NT2/D1 (cell line): ENCODE measurements at regions not wholly inside any gene's neighbourhood (a gene's known extent, or its start where the extent isn't known, plus 50 kb on each side); places are given as distances from the start of the nearest gene placed in this dataset.

Source experiments
- DNase-seq: peaks from one replicate; pipeline ENCODE4 v3.0.0-alpha.2; 2011; ENCODE audit warnings: low read depth, low spot score
- H3K27me3 ChIP-seq: 2 replicates; pipeline ENCODE4 v1.6.0; 2011; ENCODE audit warnings: mild to moderate bottlenecking; ENCODE audit not compliant: insufficient read length, insufficient read depth
- H3K36me3 ChIP-seq: 2 replicates; pipeline ENCODE4 v1.6.1; 2011; ENCODE audit warnings: mild to moderate bottlenecking, low read length, mixed read lengths; ENCODE audit not compliant: insufficient read depth, insufficient read length
- H3K4me1 ChIP-seq: 2 replicates; pipeline ENCODE4 v1.5.1; 2011; ENCODE audit not compliant: insufficient read depth, insufficient read length
- H3K4me3 ChIP-seq: 2 replicates; pipeline ENCODE4 v1.5.1; 2011; ENCODE audit warnings: low read depth; ENCODE audit not compliant: insufficient read length
- H3K9ac ChIP-seq: 2 replicates; pipeline ENCODE4 v1.6.0; 2011; ENCODE audit warnings: low read depth; ENCODE audit not compliant: insufficient read length
- H3K9me3 ChIP-seq: 2 replicates; pipeline ENCODE4 v1.5.1; 2011; ENCODE audit warnings: mild to moderate bottlenecking, low read length; ENCODE audit not compliant: insufficient read depth
- SUZ12 ChIP-seq: IDR thresholded peaks from 2 replicates; pipeline ENCODE4 v1.6.1; 2011; ENCODE audit not compliant: insufficient read length, insufficient read depth; ENCODE audit errors: extremely low read depth
- YY1 ChIP-seq: IDR thresholded peaks from 2 replicates; pipeline ENCODE4 v1.6.1; 2011; ENCODE audit not compliant: insufficient read length, insufficient read depth
- ZNF274 ChIP-seq: IDR thresholded peaks from 2 replicates; pipeline ENCODE4 v1.6.1; 2011; ENCODE audit warnings: mild to moderate bottlenecking, low read depth, low read length

DNA sequence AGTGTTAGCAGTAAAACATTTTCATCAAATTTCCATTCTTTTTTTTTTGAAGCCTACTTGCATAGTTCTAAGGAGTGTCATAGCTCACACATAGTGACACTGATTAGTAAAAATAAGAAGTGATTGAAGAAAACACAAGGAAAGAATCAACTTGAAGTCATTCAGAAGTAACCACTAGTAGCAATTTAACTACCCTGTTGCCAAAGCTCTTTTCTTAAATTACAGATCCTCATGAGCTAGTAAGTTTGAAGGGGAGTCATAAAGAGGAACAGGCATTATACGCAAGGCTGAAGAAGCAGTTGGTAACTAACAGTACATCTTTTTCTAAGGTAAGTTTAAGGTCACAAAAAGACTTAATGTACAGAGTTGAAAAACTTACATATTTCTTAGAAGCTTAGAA lies 332.2 kb downstream of the CHRM3 start:
- no peak for TF ChIP-seq ZNF274
- TF ChIP-seq SUZ12: no peak
- no peak for TF ChIP-seq YY1
- Histone ChIP-seq H3K27me3 (no peaks in the 10 kb centered on the region), H3K4me1 (no peaks in the 10 kb centered on the region), H3K4me3 (no peak overlapping the region), H3K9ac (no peak overlapping the region), H3K9me3 (no peaks in the 10 kb centered on the region), H3K36me3 (no peaks in the 10 kb centered on the region)
- DNase-seq: no peak

DNA sequence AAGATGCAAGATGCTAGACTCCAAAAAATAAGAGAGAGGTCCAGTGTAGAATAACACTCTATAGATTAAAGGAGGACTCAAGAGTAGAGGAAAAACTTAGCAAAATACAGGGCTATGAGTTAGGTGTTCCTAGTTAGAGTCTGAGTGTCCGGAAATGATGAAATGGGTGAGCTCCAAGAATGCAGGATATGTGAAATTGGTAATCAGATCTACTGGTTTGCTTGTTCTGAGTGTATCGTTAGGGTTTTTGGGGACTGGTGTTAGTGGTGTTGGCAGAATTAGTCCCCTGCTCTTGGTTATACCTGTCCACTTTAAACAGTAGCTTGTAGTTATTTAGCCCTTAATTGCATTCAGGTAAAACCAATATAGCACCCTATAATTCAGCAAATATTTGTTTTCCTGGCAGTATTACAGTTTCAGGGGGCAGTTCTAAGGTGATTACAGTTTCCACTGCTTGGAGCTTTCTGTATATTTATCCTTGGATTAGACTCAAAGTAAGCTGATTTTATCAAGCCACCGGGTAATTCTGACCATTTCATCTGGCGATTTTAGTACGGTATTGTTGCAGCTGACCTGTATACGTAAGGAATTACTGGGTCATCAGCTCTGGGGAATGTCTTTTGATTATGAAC lies 332.7 kb downstream of the CHRM3 start:
- H3K27me3 ChIP-seq: no peaks in the 10 kb centered on the region
- H3K9ac ChIP-seq: no peak overlapping the region
- DNase-seq: no peak
- no peaks in the 10 kb centered on the region for H3K9me3 ChIP-seq
- no peaks in the 10 kb centered on the region for H3K4me1 ChIP-seq
- no peaks in the 10 kb centered on the region for H3K36me3 ChIP-seq
- no peak for TF ChIP-seq ZNF274
- no peak for TF ChIP-seq SUZ12
- TF ChIP-seq YY1: no peak
- no peak overlapping the region for H3K4me3 ChIP-seq

DNA sequence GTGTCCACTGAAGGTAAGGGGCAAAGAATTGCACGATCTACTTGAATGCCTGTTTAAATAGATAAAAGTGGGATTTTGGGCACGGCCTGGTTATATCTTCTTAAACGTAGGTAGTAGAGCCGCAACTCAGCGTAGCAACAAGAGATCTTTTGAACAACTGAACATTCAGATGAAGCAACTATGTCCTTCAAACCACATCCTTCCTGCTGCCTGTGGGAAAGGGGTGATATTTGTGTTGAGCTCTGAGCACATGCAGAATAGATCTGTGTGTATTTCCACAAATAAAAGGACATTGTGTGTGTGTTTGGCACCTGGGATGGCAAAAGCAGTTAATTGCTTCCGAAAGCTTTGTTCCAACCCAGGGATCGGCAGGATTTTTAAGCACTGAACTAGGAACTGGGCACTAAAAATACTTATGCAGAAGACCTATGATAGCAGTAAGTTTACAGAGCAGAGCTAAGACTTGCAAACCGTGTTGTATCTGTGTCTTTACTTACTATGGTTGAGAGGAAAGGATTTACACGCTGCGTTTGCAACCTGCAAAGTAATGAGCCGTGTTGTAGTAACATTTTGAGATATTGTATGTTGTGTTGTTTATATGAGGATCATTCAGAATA lies 333.4 kb downstream of the CHRM3 start:
- Histone ChIP-seq H3K36me3 (no peaks in the 10 kb centered on the region), H3K4me1 (no peaks in the 10 kb centered on the region), H3K4me3 (no peak overlapping the region), H3K27me3 (no peaks in the 10 kb centered on the region), H3K9me3 (no peaks in the 10 kb centered on the region), H3K9ac (no peak overlapping the region)
- DNase-seq: no peak
- TF ChIP-seq ZNF274 (no peak), SUZ12 (no peak), YY1 (no peak)

DNA sequence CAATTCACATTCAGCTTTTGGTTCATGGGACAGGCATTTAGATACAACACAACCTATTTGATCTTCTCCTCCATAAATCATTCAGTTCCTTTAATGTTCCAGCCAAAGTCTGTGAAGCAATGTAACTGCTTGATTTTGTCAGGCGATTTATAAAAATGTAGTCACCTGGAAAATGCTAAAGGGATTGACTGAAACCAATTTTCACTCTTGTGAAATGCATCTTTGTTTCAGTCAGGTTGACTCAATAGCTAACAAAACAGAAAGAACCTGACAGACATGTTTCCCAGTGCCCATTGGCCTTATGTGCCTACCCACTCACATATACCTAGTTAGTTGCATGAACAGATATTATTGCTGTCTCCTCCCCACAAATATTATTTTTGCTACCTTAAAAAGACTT lies 335.7 kb downstream of the CHRM3 start:
- TF ChIP-seq YY1 (no peak), ZNF274 (no peak), SUZ12 (no peak)
- H3K9ac ChIP-seq: no peak overlapping the region

DNA sequence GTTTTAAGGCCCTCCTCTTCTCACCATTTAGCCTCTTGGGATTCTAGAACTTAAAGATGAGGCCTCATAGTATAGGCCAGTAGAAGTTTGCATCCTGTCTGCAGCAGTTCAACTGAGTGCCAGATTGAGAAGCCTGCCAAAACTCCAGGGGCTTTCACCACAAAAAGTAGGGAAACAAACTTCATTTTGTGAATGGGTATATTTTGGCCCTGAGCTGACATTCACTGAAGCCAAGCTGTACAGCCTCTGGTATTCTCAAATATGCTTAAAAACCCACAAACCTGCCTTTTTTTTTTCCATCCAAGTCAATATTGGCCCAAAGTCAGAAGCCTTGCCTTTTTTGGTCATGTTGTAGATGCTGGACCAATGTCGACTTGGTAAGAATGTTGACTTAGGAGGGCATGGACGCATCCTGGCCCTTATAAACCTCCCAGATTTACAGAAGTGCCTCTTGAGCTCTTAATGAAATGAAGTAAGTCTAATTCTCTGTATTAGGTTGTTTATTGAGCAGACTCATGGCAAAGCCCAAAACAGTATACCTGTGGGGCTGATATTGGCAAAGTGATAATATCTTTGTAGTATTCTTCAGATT lies 337.5 kb downstream of the CHRM3 start:
- Histone ChIP-seq H3K4me1 (no peaks in the 10 kb centered on the region), H3K27me3 (no peaks in the 10 kb centered on the region), H3K9me3 (no peaks in the 10 kb centered on the region), H3K9ac (no peak overlapping the region), H3K36me3 (no peaks in the 10 kb centered on the region), H3K4me3 (no peak overlapping the region)
- DNase-seq: no peak
- TF ChIP-seq YY1 (no peak), SUZ12 (no peak), ZNF274 (no peak)

More for the DNA sequence above, 335.7 kb downstream of the CHRM3 start:
- Histone ChIP-seq H3K4me3 (no peak overlapping the region), H3K9me3 (no peaks in the 10 kb centered on the region), H3K36me3 (no peaks in the 10 kb centered on the region), H3K27me3 (no peaks in the 10 kb centered on the region), H3K4me1 (no peaks in the 10 kb centered on the region)
- DNase-seq: no peak

DNA sequence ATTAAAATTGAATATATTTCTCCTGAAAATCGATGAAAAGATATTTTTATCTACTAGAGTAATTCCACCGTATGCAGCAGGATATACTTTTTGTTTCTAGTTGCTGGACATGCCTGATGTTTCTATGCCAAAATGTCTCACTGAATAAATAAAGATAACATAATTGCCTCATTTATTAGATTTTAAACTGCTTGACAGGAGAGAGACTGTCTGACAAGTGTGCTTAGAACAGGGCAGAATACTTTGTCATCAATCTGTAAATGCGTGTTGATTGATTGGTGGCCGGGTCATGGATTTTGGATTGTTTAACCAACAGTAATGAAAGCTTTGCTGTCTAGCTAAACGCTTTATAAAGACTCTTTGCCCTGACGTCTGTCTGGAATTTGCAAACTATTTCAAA lies 339.0 kb downstream of the CHRM3 start:
- no peak for DNase-seq
- H3K9me3 ChIP-seq: no peaks in the 10 kb centered on the region
- no peak overlapping the region for H3K9ac ChIP-seq
- H3K27me3 ChIP-seq: no peaks in the 10 kb centered on the region
- TF ChIP-seq ZNF274 (no peak), SUZ12 (no peak), YY1 (no peak)
- no peaks in the 10 kb centered on the region for H3K36me3 ChIP-seq
- no peak overlapping the region for H3K4me3 ChIP-seq
- no peaks in the 10 kb centered on the region for H3K4me1 ChIP-seq

DNA sequence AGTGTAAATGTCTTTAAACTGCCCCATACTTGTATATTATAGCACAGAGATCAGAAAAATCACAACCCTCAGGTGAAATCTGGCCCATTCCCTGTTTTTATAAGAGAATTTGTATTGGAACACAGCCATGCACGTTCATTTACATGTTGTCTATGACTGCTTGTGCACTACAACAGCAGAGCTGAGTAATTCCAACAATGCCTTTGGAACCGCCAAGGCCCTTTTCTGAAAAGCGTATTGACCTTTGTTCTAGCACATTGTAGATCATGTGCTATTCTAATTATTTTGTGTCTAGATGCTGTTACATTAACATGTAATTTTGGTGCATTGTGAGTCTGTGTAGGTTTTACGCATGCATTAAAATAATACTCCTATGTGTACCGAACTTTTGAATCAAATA lies 339.6 kb downstream of the CHRM3 start:
- H3K36me3 ChIP-seq: no peaks in the 10 kb centered on the region
- H3K9ac ChIP-seq: no peak overlapping the region
- DNase-seq: no peak
- H3K9me3 ChIP-seq: no peaks in the 10 kb centered on the region
- no peak for TF ChIP-seq ZNF274
- no peak for TF ChIP-seq SUZ12
- H3K27me3 ChIP-seq: no peaks in the 10 kb centered on the region
- no peak overlapping the region for H3K4me3 ChIP-seq
- H3K4me1 ChIP-seq: no peaks in the 10 kb centered on the region
